PC-9 (cell line): ENCODE measurements at regions not wholly inside any gene's neighbourhood (a gene's known extent, or its start where the extent isn't known, plus 50 kb on each side); places are given as distances from the start of the nearest gene placed in this dataset.

Experiments
- EZH2 ChIP-seq: fragments of 200-600 bp; sonication (generic); IDR thresholded peaks from 2 replicates; pipeline ENCODE4 v1.8.0; 2017; ENCODE audit warnings: antibody characterized with exemption, low read depth
- TF ChIP-seq, protein P1 (sequence below): fragments of 200-600 bp; sonication (generic); conservative IDR thresholded peaks from 2 replicates; pipeline ENCODE4 v1.6.1; 2017; ENCODE audit warnings: mixed run types, antibody characterized with exemption, mild to moderate bottlenecking, moderate library complexity

DNA sequence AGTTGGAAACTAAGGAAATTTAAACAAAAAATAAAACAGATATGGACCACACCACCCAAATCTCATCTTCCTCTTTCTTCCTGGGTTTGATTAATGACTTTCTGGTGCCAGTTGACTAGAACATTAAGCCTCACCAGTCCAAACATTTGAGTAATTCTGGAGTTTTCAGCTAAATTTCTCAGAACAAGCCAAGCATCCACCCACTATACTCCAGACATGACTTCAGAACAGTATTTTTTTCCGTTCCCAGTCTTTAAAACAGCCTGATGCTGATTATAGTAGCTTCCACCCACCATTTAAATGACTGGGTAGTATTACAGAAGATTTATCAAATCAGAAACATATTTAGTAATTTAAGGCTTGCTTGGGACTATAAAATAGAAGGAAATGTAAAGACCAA lies 230.9 kb upstream of the UBASH3B start:
- TF ChIP-seq, protein P1, sequence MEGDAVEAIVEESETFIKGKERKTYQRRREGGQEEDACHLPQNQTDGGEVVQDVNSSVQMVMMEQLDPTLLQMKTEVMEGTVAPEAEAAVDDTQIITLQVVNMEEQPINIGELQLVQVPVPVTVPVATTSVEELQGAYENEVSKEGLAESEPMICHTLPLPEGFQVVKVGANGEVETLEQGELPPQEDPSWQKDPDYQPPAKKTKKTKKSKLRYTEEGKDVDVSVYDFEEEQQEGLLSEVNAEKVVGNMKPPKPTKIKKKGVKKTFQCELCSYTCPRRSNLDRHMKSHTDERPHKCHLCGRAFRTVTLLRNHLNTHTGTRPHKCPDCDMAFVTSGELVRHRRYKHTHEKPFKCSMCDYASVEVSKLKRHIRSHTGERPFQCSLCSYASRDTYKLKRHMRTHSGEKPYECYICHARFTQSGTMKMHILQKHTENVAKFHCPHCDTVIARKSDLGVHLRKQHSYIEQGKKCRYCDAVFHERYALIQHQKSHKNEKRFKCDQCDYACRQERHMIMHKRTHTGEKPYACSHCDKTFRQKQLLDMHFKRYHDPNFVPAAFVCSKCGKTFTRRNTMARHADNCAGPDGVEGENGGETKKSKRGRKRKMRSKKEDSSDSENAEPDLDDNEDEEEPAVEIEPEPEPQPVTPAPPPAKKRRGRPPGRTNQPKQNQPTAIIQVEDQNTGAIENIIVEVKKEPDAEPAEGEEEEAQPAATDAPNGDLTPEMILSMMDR = no peak
- TF ChIP-seq EZH2 = no peak
